ENCODE measurements at regions not wholly inside any gene's neighbourhood (a gene's known extent, or its start where the extent isn't known, plus 50 kb on each side); places are given as distances from the start of the nearest gene placed in this dataset.

- no peak for DNase-seq (ENCODE audit: low read depth)
- TF ChIP-seq, protein P1, sequence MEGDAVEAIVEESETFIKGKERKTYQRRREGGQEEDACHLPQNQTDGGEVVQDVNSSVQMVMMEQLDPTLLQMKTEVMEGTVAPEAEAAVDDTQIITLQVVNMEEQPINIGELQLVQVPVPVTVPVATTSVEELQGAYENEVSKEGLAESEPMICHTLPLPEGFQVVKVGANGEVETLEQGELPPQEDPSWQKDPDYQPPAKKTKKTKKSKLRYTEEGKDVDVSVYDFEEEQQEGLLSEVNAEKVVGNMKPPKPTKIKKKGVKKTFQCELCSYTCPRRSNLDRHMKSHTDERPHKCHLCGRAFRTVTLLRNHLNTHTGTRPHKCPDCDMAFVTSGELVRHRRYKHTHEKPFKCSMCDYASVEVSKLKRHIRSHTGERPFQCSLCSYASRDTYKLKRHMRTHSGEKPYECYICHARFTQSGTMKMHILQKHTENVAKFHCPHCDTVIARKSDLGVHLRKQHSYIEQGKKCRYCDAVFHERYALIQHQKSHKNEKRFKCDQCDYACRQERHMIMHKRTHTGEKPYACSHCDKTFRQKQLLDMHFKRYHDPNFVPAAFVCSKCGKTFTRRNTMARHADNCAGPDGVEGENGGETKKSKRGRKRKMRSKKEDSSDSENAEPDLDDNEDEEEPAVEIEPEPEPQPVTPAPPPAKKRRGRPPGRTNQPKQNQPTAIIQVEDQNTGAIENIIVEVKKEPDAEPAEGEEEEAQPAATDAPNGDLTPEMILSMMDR (IDR thresholded peaks at IDR 0.05; ENCODE audit: insufficient read depth, low read depth, low read length, missing control alignments), result no peak
- no peak overlapping the region for H3K4me3 ChIP-seq (ENCODE audit: low read depth, low read length)
Measured at GRCh38 chr2:133937669-133938068, 316.2 kb upstream of the MGAT5 start.

- TF ChIP-seq, protein P1 (IDR thresholded peaks at IDR 0.05; ENCODE audit: insufficient read depth, low read depth, low read length, missing control alignments), result no peak
- no peak overlapping the region for H3K4me3 ChIP-seq (ENCODE audit: low read depth, low read length)
- no peak for DNase-seq (ENCODE audit: low read depth)
Measured at GRCh38 chr2:133940134-133940533, 313.7 kb upstream of the MGAT5 start.

GRCh38 chr2:133941666-133942065, 312.2 kb upstream of the MGAT5 start:
- DNase-seq (ENCODE audit: low read depth), result no peak
- H3K4me3 ChIP-seq (ENCODE audit: low read depth, low read length), result no peak overlapping the region
- TF ChIP-seq, protein P1 (IDR thresholded peaks at IDR 0.05; ENCODE audit: insufficient read depth, low read depth, low read length, missing control alignments), result no peak

DNA sequence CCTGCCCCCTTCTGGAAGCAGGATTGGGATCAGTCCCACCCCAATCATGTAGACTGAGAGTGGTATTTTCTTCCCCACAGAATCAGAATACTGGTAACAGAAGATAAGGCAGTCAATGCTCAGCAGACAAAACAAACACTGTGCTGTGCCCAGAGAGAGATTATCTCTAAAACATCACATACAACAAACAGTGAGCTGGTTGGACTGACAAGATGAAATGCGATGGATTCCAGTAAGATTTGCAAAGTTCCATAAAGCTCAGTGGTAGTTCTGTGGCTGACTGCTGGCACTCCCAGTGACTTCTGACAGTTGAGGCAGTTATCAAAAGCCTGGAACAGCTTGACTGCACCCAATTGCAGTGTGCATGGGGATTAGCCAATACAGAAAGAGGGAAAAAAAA, 311.5 kb upstream of the MGAT5 start:
- TF ChIP-seq, protein P1 (IDR thresholded peaks at IDR 0.05; ENCODE audit: insufficient read depth, low read depth, low read length, missing control alignments), result no peak
- no peak for DNase-seq (ENCODE audit: low read depth)
- H3K4me3 ChIP-seq (ENCODE audit: low read depth, low read length), result no peak overlapping the region

DNA sequence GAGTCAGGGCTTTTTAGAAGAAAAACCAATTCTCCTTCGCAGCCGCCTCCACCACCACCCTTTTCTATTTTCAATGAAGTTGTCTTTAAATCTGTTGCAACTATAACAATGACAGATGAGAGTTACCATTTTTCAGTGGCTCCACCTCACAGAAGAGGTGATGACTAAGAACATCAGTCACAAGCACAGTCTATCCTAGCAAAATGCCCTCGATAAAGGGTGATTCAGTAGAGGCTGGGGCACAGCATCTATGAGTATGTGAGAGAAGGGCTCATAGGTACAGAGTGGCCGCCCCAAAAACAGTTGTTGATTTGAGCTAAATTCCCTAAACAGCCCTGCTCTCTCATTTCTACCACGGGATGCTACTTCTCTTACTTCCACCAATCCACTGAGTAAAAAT, 310.8 kb upstream of the MGAT5 start:
- no peak for DNase-seq (ENCODE audit: low read depth)
- no peak overlapping the region for H3K4me3 ChIP-seq (ENCODE audit: low read depth, low read length)
- TF ChIP-seq, protein P1 (IDR thresholded peaks at IDR 0.05; ENCODE audit: insufficient read depth, low read depth, low read length, missing control alignments), result no peak

- TF ChIP-seq, protein P1 (IDR thresholded peaks at IDR 0.05; ENCODE audit: insufficient read depth, low read depth, low read length, missing control alignments), result no peak
- no peak for DNase-seq (ENCODE audit: low read depth)
- H3K4me3 ChIP-seq (ENCODE audit: low read depth, low read length), result no peak overlapping the region
Measured at GRCh38 chr2:133945089-133945488, 308.8 kb upstream of the MGAT5 start.

DNA sequence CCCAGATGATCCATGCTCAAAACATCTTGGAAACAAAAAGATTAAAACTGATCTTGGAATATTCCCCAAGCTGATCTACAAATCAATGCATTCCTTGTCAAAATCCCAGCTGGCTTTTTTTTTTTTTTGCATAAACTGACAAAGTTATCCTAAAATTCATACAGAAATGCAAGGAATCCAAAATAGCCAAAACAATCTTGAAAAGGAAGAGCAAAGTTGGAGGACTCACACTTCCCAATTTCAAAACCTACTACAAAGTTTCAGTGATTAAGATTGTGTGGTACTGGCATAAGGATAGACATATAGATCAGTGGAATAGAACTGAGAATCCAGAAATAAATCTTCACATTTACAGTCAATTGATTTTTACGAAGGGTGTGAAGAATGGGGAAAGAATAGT, 306.8 kb upstream of the MGAT5 start:
- no peak overlapping the region for H3K4me3 ChIP-seq (ENCODE audit: low read depth, low read length)
- TF ChIP-seq, protein P1 (IDR thresholded peaks at IDR 0.05; ENCODE audit: insufficient read depth, low read depth, low read length, missing control alignments), result no peak
- DNase-seq (ENCODE audit: low read depth), result no peak

All from GM12865 (cell line).